ENCODE measurements at regions not wholly inside any gene's neighbourhood (a gene's known extent, or its start where the extent isn't known, plus 50 kb on each side); places are given as distances from the start of the nearest gene placed in this dataset.

GRCh38 chr2:2886922-2887321 lies 490.7 kb downstream of the EIPR1 start:
- DNase-seq (no peak), ATAC-seq (ENCODE audit: low read depth) (no peak)
- H3K4me1 ChIP-seq (ENCODE audit: control insufficient read depth, insufficient read depth, low read length), result no peaks in the 10 kb centered on the region
- H3K36me3 ChIP-seq (ENCODE audit: control insufficient read depth, insufficient read depth, low read length), result no peaks in the 10 kb centered on the region
- H2AFZ ChIP-seq (replicated peaks; ENCODE audit: low read length, poor library complexity), result no peak overlapping the region
- H3K9me3 ChIP-seq (ENCODE audit: control insufficient read depth, insufficient read depth, low read length), result peaks cover 29% of the 10 kb centered on the region
- no TSS peak for BruUV-seq (replicated peaks)
- no peaks in the 10 kb centered on the region for H4K20me1 ChIP-seq (ENCODE audit: insufficient read depth, low read length)
- H3K9ac ChIP-seq (ENCODE audit: low read depth, low read length), result no peak overlapping the region
- no peak overlapping the region for H4K8ac ChIP-seq (ENCODE audit: low read depth in 2 of 2, low read length in 2 of 2)
- H3K4me2 ChIP-seq (ENCODE audit: low read depth, low read length), result no peak overlapping the region
- H2BK5ac ChIP-seq (ENCODE audit: low read depth, low read length, poor library complexity, severe bottlenecking), result no peak overlapping the region
- CTCF ChIA-PET, result no interaction called here
- no peak overlapping the region for H3K14ac ChIP-seq (replicated peaks; ENCODE audit: low read depth, low read length)
- H3K27ac ChIP-seq (ENCODE audit: insufficient read depth, low read length), result no peak overlapping the region
- H3K9me1 ChIP-seq (ENCODE audit: insufficient read depth, low read length), result no peaks in the 10 kb centered on the region
- H2BK20ac ChIP-seq (ENCODE audit: low read depth, low read length), result no peak overlapping the region
- no peak overlapping the region for H3K23ac ChIP-seq (ENCODE audit: low read depth, low read length)
- TF ChIP-seq RAD21 (IDR thresholded peaks at IDR 0.05; ENCODE audit: low read length) (no peak), MXI1 (IDR thresholded peaks at IDR 0.05; ENCODE audit: borderline replicate concordance, low read depth, low read length) (no peak), RFX5 (IDR thresholded peaks at IDR 0.05; ENCODE audit: low read depth, low read length) (no peak), MAFK (IDR thresholded peaks at IDR 0.05; ENCODE audit: low read depth, low read length) (no peak), CTCF (conservative IDR thresholded peaks at IDR 0.05; ENCODE audit: low read depth, low read length) (no peak), RCOR1 (IDR thresholded peaks at IDR 0.05; ENCODE audit: insufficient replicate concordance, low read length) (no peak), FOS (IDR thresholded peaks at IDR 0.05; ENCODE audit: low read depth, low read length) (no peak), CHD1 (IDR thresholded peaks at IDR 0.05; ENCODE audit: low read depth, low read length) (no peak), POLR2A (IDR thresholded peaks at IDR 0.05; ENCODE audit: low read depth, low read length) (no peak), SMC3 (IDR thresholded peaks at IDR 0.05; ENCODE audit: low read depth, low read length) (no peak), CEBPB (IDR thresholded peaks at IDR 0.05; ENCODE audit: low read depth, low read length) (no peak), BHLHE40 (IDR thresholded peaks at IDR 0.05; ENCODE audit: low read depth, low read length) (no peak), ELK1 (IDR thresholded peaks at IDR 0.05; ENCODE audit: borderline replicate concordance, low read depth, low read length) (no peak), MAZ (IDR thresholded peaks at IDR 0.05; ENCODE audit: borderline replicate concordance, low read depth, low read length) (no peak), USF2 (IDR thresholded peaks at IDR 0.05; ENCODE audit: low read depth, low read length) (no peak)
- in situ Hi-C loops (cut with MboI; ENCODE audit: low sequenced_read_pairs) (no loop called here), intact Hi-C loops (cut with micrococcal nuclease) (no loop called here), dilution Hi-C loops (cut with HindIII; ENCODE audit: low sequenced_read_pairs, unreplicated experiment) (no loop called here)
- H3K4ac ChIP-seq (ENCODE audit: low read depth, low read length), result no peak overlapping the region
- H2BK15ac ChIP-seq (ENCODE audit: low read depth, low read length), result no peak overlapping the region
- no peak overlapping the region for H2AK5ac ChIP-seq (ENCODE audit: low read depth, low read length)
- no peak overlapping the region for H3K56ac ChIP-seq (ENCODE audit: extremely low read depth, insufficient read depth, low read length)
- no peak overlapping the region for H2BK120ac ChIP-seq (ENCODE audit: low read depth, low read length)
- no peak overlapping the region for H3K4me3 ChIP-seq (ENCODE audit: insufficient read depth, low read depth, low read length)
- no peak overlapping the region for H2AK9ac ChIP-seq (replicated peaks; ENCODE audit: low read depth, low read length, poor library complexity)
- WGBS, 2 experiments (ENCODE audit: extremely low coverage in 2 of 2, insufficient read length in 1 of 2), result 60% methylated on average over 3 of the region's 7 CpGs; no CpG with 5 or more reads in 1 of the 2 experiments
- H4K91ac ChIP-seq (ENCODE audit: insufficient read depth, low read depth, low read length), result no peak overlapping the region
- H3K79me1 ChIP-seq (ENCODE audit: low read depth in 1 of 2, low read length in 2 of 2), result no peaks in the 10 kb centered on the region
- POLR2A ChIA-PET (ENCODE audit: unreplicated experiment), result no interaction called here
- H3K27me3 ChIP-seq (ENCODE audit: control insufficient read depth, insufficient read depth, low read length), result no peaks in the 10 kb centered on the region
- no peak overlapping the region for H4K5ac ChIP-seq (ENCODE audit: low read depth, low read length)
- no peak overlapping the region for H3K18ac ChIP-seq (ENCODE audit: low read depth, low read length)
